ENCODE measurements at regions not wholly inside any gene's neighbourhood (a gene's known extent, or its start where the extent isn't known, plus 50 kb on each side); places are given as distances from the start of the nearest gene placed in this dataset.
"Not testable (repeated sequence)": the region's sequence is repeated elsewhere in the genome, so short reads cannot be mapped to it uniquely, and the experiment has no call there.

GRCh38 chr13:82614086-82614485 is 1268.2 kb downstream of the SLITRK1 start:
- no peak for DNase-seq

GRCh38 chr13:82606008-82606407 is 1276.3 kb downstream of the SLITRK1 start:
- DNase-seq: no peak

- no peak for DNase-seq
Observed at GRCh38 chr13:82597747-82598146, 1284.5 kb downstream of the SLITRK1 start.

DNA sequence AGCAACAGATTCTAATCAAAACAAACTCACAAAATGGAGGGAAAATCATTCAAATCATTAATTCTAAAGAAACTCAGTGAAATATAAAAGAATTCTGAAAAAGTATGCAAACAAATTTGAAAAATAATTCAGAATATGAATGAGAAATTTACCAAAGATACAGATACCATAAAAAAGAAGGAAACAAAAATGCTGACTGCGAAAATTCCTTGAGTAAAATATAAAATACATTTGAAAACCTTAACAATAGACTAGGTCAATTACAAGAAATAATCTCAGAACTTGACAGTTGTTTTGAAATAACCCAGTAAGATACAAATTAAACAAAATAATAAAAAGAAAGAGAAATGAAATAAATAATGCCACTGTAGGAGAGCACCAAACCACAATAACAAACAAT is 1289.0 kb downstream of the SLITRK1 start:
- no peak for DNase-seq

GRCh38 chr13:82571653-82572052 is 1310.6 kb downstream of the SLITRK1 start:
- no peak for DNase-seq

GRCh38 chr13:82569581-82569980 is 1312.7 kb downstream of the SLITRK1 start:
- DNase-seq: no peak

GRCh38 chr13:82566864-82567263 is 1315.4 kb downstream of the SLITRK1 start:
- DNase-seq: no peak

- DNase-seq: no peak
Observed at GRCh38 chr13:82565201-82565600, 1317.1 kb downstream of the SLITRK1 start.

DNA sequence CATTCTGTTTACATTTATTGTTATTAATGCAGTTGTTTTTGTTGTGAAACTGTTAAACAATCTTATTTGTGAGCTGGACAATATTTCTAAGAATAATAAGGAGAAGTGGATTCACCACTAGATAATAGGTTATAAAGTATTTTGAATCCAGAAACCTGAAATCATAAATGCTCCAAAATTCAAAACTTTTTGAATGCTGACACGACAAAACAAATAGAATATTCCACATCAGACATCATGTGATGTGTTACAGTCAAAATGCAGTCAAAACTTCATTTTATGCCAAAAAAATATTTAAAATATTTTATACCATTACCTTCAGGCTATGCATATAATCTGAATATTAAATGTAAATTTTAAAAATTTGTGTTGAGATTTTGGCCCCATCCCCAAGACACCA is 1321.4 kb downstream of the SLITRK1 start:
- DNase-seq: no peak

- no peak for DNase-seq
Observed at GRCh38 chr13:82522872-82523271, 1359.4 kb downstream of the SLITRK1 start.

- no peak for DNase-seq
Observed at GRCh38 chr13:82506805-82507414, 1375.4 kb downstream of the SLITRK1 start.

- DNase-seq: no peak
Observed at GRCh38 chr13:82501834-82502233, 1380.4 kb downstream of the SLITRK1 start.

DNA sequence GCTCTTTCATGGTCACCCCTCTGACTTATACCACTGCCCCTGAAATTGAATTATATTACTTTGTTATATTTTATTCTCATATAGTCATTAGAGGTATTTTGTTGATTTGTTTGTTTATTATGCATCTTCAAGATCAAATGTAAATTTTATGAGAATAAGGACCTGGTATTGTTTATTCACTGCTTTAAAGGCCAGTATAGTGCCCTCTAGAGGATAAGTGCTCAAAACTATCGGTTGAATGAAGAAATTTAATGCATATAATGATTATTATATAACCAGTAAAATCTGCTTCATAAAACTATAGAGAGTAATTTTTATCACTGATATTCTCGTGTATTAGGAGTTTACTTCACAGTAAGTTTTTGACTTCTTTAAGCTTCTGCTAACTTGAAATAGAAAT is 1401.9 kb downstream of the SLITRK1 start:
- DNase-seq: no peak

DNA sequence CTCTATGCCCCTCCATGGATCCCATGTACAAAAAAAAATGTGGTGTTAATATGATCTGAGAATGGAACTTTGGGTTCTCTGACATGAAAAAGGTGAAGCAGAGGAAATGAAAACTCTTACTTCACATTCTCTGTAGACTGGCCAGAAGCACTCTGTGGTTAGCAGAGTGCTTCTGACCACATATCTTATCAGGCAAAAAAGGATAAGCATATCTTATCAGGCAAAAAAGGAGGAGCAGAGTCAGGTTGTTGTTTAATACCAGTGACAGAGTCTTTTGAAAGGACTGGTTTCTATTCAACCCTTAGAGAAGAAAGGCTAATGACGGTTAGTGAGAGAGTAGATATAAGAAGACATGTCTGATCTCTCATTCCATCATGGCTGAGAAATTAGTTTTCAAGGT is 1404.8 kb downstream of the SLITRK1 start:
- no peak for DNase-seq

- no peak for DNase-seq
Observed at GRCh38 chr13:82467626-82468025, 1414.6 kb downstream of the SLITRK1 start.

- not testable (repeated sequence) for DNase-seq
Observed at GRCh38 chr13:82459575-82459974, 1422.7 kb downstream of the SLITRK1 start.

GRCh38 chr13:82458169-82458568 is 1424.1 kb downstream of the SLITRK1 start:
- no peak for DNase-seq

DNA sequence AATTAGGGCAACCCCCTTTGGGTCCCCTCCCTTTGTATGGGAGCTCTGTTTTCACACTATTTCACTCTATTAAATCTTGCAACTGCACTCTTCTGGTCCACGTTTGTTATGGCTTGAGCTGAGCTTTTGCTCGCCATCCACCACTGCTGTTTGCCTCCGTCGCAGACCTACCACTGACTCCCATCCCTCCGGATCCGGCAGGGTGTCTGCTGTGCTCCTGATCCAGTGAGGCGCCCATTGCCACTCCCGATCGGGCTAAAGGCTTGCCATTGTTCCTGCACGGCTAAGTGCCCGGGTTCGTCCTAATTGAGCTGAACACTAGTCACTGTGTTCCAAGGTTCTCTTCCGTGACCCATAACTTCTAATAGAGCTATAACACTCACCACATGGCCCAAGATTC is 1424.7 kb downstream of the SLITRK1 start:
- not testable (repeated sequence) for DNase-seq

DNA sequence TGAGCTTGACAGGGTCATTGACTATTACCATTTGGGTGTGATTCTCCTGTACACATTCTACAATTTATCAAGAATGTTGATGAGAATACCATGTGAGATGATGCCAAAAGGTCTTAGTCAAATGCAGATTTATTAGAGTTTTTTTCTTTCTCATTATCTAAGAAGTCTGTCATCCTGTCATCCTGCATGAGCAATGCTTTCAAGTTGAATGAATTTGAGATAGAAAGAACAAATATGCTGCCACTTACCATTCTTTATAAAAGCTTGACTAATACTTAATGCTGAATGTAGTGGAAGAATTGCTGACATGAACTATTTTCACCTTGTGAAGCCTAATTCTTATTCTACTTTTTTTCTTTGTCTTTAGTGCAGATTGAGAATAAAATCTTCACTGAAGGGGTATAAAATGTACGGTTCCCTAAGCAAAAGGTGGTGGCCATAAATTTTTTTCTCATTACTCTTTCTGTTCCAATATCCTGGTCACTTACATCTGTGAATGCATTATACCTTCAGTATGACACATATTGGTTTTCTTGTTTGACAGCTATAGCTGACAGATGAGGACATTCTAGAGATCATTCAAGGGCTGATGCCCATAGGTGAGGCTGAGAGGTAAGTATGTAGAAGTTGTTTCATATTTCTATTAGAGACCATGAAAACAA is 1434.7 kb downstream of the SLITRK1 start:
- DNase-seq: no peak

DNA sequence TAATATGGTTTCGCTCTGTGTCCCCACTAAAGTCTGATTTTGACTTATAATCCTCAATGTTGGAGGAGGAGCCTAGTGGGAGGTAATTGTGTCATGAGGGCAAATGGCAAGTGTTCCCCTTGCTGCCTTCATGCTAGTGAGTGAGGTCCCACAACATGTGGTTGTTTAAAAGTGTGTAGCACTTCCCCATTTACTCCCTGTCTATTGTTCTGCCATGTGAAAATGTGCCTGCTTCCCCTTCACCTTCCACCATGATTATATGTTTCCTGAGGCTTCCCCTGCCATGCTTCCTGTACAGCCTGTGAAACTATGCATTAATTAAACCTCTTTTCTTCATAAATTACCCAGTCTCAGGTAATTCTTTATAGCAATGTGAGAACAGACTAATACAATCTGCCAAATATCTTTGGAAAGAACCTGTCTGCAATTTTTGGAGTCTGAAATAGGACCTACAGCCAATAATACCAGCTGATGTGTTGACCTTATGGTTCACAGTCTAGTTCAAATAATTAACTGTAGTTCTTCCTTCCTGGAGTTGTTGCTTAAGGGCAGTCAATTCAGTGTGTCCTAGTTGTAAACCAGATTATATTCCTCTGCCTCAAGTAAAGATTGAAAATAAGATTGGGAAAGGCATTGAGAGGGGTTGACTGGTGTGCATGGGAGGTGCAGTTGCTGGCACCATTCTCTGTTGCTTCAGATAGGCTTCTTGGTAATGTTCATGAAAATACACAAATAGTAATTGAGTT is 1442.9 kb downstream of the SLITRK1 start:
- DNase-seq: no peak

- DNase-seq: no peak
Observed at GRCh38 chr13:82438320-82438719, 1444.0 kb downstream of the SLITRK1 start.

DNA sequence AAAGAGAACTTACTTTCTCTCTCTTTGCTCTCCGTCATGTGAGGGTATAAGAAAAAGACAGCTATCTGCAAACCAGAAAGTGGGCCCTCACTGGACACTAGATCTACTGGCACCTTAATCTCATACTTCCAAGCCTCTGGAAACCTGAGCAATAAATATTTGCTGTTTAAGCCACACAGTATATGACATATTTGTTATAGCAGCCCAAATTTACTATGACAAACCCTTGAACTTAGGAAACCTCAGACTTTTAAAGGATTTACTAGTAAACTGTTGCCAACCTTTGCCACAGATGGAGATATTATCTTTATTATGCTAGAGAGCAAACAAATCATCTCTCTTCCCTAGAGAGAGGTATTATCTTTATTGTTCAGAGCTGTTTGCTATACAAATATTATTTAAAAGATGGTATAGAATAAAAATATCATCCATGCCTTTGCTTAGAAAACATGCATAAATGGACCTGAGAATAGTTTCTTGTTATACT is 1446.1 kb downstream of the SLITRK1 start:
- DNase-seq: no peak

DNA sequence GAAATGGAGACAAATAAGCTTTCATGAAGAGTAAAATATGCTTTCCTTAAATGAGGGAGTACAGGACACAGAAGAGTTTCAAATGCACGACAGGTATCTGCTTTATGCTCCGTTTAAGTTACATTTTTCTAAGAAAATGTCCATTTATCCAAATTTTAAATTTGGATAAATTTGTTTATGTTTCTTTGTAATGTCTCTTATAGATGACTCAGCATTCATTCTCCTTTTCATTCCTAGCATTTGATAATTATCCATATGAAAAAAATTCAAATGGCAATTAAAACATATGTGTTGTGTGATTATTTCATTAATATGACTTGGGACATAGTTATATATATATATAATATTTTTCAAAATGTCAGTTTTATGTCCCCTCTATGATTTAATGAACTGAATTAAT is 1449.3 kb downstream of the SLITRK1 start:
- DNase-seq: no peak
